ENCODE measurements at regions not wholly inside any gene's neighbourhood (a gene's known extent, or its start where the extent isn't known, plus 50 kb on each side); places are given as distances from the start of the nearest gene placed in this dataset.

DNA sequence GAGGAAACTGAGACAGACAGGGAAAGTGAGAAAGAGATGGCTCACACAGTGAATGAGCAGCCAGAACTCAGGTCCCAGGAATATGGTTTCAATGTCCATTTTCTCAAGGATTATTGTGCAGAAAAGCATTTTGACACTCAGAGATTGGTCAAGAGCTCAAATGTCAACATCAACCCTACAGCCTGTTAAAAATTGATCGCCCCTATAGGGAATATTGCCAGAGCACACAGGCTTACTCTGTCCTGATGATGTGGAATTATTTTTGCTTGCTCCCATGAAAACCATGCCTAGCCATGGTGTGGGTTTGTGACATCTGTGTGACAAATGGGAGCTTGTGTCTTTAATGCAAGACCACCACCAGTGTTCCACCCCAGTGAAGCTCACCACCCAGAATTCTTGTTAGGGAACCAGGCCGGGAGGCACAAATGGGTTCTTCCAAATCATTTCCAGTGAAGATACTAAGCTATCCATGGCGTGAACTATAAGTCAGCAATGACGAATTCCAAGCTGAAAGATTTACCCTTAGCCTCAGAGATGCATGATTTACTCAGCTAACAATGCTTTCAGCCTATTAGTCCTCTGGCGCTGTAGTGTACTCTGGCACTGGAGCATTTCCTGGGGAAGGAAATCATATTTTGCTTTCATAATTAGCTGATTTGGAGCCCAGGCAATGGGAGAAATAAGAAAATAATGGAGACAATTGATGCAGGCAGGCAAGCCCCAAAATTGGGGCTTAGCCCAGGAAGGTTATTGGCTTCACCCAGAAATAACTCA lies 1188.2 kb upstream of the TMEM132C start:
- H3K4me3 ChIP-seq (replicated peaks in 1 of 3; ENCODE audit: insufficient read depth in 1 of 3, low read depth in 1 of 3, low read length in 3 of 3), result no peak overlapping the region
- CTCF ChIA-PET, result no interaction called here
- intact Hi-C loops (cut with micrococcal nuclease), result no loop called here
- H2AFZ ChIP-seq (ENCODE audit: low read depth, low read length), result no peak overlapping the region
- no peak for FAIRE-seq
- H3K27me3 ChIP-seq (ENCODE audit: control insufficient read depth in 2 of 2, insufficient read depth in 2 of 2, low read length in 2 of 2), result no peaks in the 10 kb centered on the region
- H3K4me1 ChIP-seq (ENCODE audit: control insufficient read depth, extremely low read depth, insufficient read depth, low read length), result peaks cover 3% of the 10 kb centered on the region
- peak; percentile 1 for DNase-seq (ENCODE audit: low read depth, low spot score)
- H3K9ac ChIP-seq (replicated peaks; ENCODE audit: extremely low read depth, insufficient read depth, low read length), result no peak overlapping the region
- no peaks in the 10 kb centered on the region for H4K20me1 ChIP-seq (replicated peaks; ENCODE audit: control insufficient read depth, extremely low read depth, insufficient read depth, low read length)
- H3K36me3 ChIP-seq (ENCODE audit: control insufficient read depth in 2 of 2, extremely low read depth in 1 of 2, insufficient read depth in 2 of 2, low read length in 2 of 2), result no peaks in the 10 kb centered on the region
- no peak overlapping the region for H3K4me2 ChIP-seq (ENCODE audit: insufficient read depth, low read length)
- no TSS peak for BruUV-seq (replicated peaks)
- H3K9me3 ChIP-seq (replicated peaks; ENCODE audit: control insufficient read depth, insufficient read depth, low read length), result no peaks in the 10 kb centered on the region
- POLR2A ChIA-PET, result no interaction called here
- no peaks in the 10 kb centered on the region for H3K79me2 ChIP-seq (ENCODE audit: control insufficient read depth, insufficient read depth, low read length)
- no peak for TF ChIP-seq EZH2 (IDR thresholded peaks at IDR 0.05; ENCODE audit: borderline replicate concordance, low read depth, low read length, severe bottlenecking)
- no peak for TF ChIP-seq MYC (IDR thresholded peaks at IDR 0.05; ENCODE audit: low read depth, low read length)
- no peak for TF ChIP-seq MAX (IDR thresholded peaks at IDR 0.05; ENCODE audit: insufficient read depth, insufficient read length)
- H3K9me1 ChIP-seq (replicated peaks; ENCODE audit: control insufficient read depth, extremely low read depth, insufficient read depth, low read length), result no peaks in the 10 kb centered on the region
- H3K27ac ChIP-seq (ENCODE audit: insufficient read depth, low read depth, low read length), result no peak overlapping the region
- dilution Hi-C loops (cut with MboI; ENCODE audit: extremely low pct_ligation_motif_present, low sequenced_read_pairs), result no loop called here

DNA sequence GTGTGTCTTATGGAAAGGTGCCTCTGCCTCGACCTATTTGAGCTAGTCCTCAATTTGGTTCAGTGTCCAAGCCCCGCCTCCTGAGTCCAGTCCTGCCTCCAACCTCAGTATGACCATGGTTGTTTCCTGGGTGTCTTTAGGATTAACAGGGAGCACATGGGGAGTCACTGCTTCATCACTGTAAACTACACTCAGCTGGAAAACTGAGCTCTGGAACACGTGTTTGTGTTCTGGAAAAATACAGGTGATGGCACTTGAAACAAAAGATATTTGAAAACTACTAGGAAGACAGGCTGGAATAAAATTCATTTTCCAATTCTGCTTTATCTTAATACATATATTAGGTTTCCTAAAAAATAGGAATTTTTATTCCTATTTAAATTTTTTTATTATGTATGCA lies 1187.3 kb upstream of the TMEM132C start:
- no peak overlapping the region for H3K27ac ChIP-seq (ENCODE audit: insufficient read depth, low read depth, low read length)
- ChIA-PET POLR2A (no interaction called here), CTCF (no interaction called here)
- no peak overlapping the region for H2AFZ ChIP-seq (ENCODE audit: low read depth, low read length)
- no peaks in the 10 kb centered on the region for H3K27me3 ChIP-seq (ENCODE audit: control insufficient read depth in 2 of 2, insufficient read depth in 2 of 2, low read length in 2 of 2)
- H3K4me2 ChIP-seq (ENCODE audit: insufficient read depth, low read length), result no peak overlapping the region
- no peaks in the 10 kb centered on the region for H3K36me3 ChIP-seq (ENCODE audit: control insufficient read depth in 2 of 2, extremely low read depth in 1 of 2, insufficient read depth in 2 of 2, low read length in 2 of 2)
- H3K9me3 ChIP-seq (replicated peaks; ENCODE audit: control insufficient read depth, insufficient read depth, low read length), result no peaks in the 10 kb centered on the region
- intact Hi-C loops (cut with micrococcal nuclease) (no loop called here), dilution Hi-C loops (cut with MboI; ENCODE audit: extremely low pct_ligation_motif_present, low sequenced_read_pairs) (no loop called here)
- no peak for DNase-seq (ENCODE audit: low read depth, low spot score)
- FAIRE-seq, result no peak
- no peak overlapping the region for H3K9ac ChIP-seq (replicated peaks; ENCODE audit: extremely low read depth, insufficient read depth, low read length)
- no TSS peak for BruUV-seq (replicated peaks)
- H3K4me3 ChIP-seq (replicated peaks in 1 of 3; ENCODE audit: insufficient read depth in 1 of 3, low read depth in 1 of 3, low read length in 3 of 3), result no peak overlapping the region
- H4K20me1 ChIP-seq (replicated peaks; ENCODE audit: control insufficient read depth, extremely low read depth, insufficient read depth, low read length), result no peaks in the 10 kb centered on the region
- TF ChIP-seq POLR2AphosphoS5 (IDR thresholded peaks at IDR 0.05; ENCODE audit: insufficient read depth, low read depth, low read length), result no peak
- TF ChIP-seq FOS (IDR thresholded peaks at IDR 0.05; ENCODE audit: borderline replicate concordance, insufficient read depth, low read length), result no peak
- no peak for TF ChIP-seq GATA2 (IDR thresholded peaks at IDR 0.05; ENCODE audit: insufficient read depth, insufficient read length, low read depth, low read length)
- no peak for TF ChIP-seq MYC (IDR thresholded peaks at IDR 0.05; ENCODE audit: low read depth, low read length)
- no peak for TF ChIP-seq POLR2A (IDR thresholded peaks at IDR 0.05; ENCODE audit: low read depth, low read length)
- no peaks in the 10 kb centered on the region for H3K79me2 ChIP-seq (ENCODE audit: control insufficient read depth, insufficient read depth, low read length)
- H3K9me1 ChIP-seq (replicated peaks; ENCODE audit: control insufficient read depth, extremely low read depth, insufficient read depth, low read length), result no peaks in the 10 kb centered on the region
- H3K4me1 ChIP-seq (ENCODE audit: control insufficient read depth, extremely low read depth, insufficient read depth, low read length), result peaks cover 4% of the 10 kb centered on the region

All from endothelial cell of umbilical vein (primary cell).